GDM1 (cell line): ENCODE measurements at regions not wholly inside any gene's neighbourhood (a gene's known extent, or its start where the extent isn't known, plus 50 kb on each side); places are given as distances from the start of the nearest gene placed in this dataset.
"Not testable (repeated sequence)": the region's sequence is repeated elsewhere in the genome, so short reads cannot be mapped to it uniquely, and the experiment has no call there.

Experiments used
- DNase-seq: peaks from one replicate; lab custom pipeline; 2025; lab: John Stamatoyannopoulos, UW

DNA sequence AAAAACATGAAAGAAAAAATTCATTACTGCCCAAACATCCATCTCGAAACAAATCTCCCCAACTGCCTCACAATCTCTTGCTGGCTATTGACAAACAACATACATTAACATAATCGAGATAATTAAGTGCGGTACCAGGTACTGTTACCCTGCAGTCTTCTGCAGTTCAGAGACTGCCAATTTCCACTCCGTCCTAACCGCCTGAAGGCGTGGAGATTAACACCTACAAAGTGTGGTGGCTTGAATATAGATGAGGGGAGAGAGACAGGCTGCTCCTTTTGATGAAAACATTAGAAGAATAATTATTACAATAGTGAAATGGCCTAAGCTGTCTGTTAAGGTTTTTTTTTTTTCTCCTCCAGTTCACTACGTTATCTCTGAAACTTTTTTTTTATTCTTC is 258.9 kb upstream of the SOX4 start:
- DNase-seq = no peak

DNA sequence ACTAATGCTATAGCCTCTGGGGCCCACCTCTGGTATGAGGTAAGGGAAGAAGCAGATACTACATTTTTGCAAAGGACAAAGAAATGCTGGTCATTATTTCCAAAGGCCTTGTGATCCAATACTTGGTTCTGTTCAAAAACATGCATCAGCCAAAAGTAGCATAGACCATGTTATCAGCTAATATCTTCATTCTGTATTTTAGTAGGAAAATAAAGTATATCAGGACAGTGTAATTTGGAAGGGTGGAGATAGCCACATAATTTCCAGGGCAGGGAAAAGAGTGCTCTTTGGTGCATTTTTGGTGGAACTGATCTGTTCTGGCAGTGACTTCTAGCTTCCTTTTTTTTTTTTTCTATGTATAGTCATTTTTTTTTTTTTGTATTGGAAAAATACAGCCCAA is 258.0 kb upstream of the SOX4 start:
- no peak for DNase-seq

DNA sequence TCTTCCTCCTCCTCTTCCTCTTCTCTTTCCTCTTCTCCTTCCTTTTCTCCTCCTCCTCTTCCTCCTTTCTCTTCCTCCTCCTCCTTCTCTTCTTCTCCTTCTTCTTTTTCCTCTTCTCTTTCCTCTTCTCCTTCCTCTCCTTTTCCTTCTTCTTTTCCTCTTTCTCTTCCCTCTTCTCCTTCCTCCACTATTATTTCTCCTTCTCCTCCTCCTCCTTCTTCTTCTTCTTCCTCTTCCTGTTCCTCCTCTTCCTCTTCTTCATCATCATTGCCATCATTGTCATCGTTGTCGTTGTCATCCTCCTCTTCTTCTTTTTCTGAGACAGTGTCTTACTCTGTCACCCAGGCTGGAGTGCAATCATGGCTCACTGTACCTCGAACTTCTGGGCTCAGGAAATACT is 256.3 kb upstream of the SOX4 start:
- no peak for DNase-seq

DNA sequence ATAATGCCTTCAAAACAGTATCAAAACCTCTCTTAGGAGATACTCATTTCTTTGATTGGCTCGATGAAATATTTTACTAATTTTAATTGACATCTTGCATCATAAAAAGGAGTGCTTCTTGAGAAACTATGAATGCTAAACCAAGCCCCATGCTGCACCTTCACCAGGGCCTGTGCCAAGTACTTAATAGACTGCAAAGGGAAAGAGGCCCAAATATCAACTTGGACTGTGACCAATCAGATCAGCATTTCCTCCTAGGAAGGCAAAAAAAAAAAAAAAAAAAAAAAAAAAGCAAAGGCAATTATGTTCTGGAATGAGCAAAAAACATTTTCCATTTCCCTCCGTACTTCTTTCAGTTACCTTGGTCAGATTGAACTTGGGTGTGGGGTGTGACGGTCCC is 253.0 kb upstream of the SOX4 start:
- DNase-seq = no peak

DNA sequence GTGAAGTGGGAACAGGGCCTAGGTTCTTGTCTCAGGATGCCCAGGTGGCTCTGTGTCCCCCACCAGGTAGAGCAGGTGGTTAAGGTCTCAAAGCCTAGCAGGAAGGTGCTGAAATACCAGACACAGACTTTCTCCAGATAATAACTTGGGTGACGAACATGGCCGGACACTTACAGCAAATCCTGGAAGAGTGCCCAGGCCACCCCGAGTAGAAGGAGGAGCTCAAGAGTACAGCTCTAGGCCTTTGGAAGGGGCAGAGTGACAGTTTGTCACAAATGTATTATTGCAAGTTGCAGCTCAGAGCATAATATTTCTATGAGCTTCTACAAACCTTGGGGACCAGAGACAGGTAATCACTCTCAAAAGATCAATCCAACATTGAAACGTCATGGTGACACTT is 251.6 kb upstream of the SOX4 start:
- DNase-seq = no peak

DNA sequence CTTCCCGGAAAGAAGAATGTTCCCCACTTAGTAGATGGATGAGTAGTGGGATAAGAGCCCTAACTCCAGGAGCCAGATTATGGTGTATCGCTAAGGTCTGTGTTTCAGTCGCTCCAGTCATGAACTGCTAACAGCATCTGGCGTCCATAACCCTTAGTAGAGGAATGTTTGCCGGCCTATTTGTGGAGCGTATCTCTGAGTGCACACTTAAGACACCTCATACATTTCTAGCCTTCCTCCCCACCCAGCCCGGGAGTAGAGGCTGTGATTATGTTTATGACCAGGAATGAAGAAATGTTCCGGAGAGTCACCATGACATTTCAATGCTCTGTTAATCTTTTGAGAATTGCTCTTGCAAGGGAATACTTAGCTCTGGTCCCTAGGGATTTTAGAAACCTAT is 251.1 kb upstream of the SOX4 start:
- no peak for DNase-seq

DNA sequence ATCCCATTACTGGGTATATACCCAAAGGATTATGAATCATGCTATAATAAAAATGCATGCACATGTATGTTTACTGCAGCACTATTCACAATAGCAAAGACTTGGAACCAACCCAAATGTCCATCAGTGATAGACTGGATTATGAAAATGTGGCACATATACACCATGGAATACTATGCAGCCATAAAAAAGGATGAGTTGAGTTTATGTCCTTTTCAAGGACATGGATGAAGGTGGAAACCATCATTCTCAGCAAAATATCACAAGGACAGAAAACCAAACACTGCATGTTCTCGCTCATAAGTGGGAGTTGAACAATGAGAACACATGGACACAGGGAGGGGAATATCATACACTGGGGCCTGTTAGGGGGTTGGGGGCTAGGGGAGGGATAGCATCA is 247.8 kb upstream of the SOX4 start:
- DNase-seq = not testable (repeated sequence)

DNA sequence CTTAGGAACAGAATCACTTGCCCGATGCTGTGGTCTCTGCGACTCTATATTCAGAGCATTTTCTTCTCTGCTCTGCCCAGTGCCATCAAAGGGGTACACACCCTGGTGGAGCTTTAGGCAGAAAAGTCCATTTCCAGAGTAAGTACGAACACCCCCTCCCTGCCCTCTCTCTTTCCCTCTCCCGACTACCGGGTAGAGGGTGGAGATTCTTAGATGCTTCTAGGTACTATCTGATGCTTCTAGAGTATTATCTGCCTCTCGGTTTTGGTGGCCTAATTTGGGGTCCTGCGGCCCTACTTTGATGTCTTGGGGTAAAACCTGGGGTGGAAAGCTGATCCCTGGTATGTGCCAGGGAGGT is 245.4 kb upstream of the SOX4 start:
- DNase-seq = no peak

DNA sequence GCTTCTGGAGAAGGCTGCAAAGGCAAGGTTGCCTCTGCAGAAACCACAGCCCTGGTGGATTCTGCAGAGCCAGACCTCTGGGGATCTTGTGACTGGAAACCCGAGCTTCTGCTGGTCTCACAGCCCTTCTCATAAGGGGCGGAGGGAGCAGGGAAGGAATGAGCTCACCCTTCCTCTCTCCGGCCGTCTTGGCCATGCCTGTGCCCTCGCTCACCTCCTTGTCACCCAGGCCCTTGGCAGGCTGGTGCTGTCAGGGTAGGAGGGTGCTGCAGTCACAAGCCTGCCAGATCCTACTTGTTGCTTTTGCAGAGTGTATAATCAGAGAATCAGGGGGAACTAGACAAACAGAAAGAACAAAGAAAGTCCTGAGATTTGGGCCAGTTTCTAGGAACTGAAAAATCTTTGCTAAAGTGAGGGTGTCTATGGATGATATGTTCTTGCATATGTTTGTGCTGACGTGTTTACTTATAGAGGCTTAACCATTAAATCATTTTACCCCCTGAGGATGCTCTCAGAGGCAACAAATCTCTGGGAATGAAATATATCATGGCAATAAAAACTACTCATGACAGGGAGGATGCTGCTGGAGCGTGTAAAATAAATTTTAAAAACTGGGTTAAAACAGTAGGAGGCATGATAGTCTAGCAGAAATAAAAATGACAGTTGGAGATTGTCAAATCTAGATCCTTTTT is 244.9 kb upstream of the SOX4 start:
- no peak for DNase-seq

DNA sequence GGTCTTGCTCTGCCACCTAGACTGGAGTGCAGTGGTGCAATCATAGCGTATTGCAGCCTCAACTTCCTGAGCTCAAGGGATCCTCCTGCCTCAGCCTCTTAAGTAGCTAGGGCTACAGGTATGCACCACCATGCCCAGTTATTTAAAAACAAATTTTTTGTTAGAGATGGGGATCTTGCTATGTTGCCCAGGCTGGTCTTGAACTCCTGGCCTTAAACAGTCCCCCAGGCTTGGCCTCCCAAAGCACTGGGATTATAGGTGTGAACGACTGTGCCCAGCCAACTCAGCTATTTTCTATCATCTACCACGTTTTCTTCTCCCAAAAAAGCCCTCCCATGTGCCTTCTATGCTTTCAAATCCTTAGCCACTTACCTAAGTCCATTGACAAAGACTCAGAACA is 243.7 kb upstream of the SOX4 start:
- no peak for DNase-seq

DNA sequence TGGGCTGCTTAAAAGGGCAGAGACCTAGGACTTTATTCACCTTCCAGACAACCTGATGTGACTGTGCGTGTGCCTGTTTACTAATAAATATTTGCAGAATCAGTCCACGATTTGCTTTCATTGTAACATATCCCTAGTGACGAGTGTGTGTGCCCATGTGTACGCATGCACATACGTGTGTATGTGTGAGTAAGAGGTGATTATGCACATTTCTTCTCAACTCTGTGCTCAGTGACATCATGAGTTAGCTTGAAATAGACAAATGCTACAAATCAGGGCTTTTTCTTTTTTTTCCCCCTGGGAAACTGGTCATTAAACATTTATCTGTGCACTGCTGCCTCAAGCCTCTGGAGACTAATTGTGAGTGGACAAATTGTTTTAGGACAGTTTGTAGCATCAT is 242.6 kb upstream of the SOX4 start:
- DNase-seq = no peak

DNA sequence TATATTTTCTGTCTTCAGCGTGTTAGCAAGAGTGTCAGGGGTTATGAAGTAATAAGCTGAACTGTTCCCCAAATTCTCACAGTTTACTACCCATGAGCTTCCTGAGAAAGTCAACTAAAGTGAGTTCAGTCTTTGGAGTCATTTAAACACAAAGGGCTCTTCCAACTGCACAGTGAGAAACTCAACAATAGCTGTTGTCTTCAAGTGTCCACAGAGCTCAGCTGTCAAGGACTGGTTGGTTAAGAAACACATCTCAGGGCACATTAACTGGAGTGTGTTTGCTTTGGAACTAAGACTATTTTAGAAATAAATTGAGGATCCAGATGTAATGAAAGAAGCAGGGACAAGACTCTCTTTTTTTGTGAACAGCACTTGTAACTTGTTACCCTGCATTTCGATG is 241.4 kb upstream of the SOX4 start:
- no peak for DNase-seq

DNA sequence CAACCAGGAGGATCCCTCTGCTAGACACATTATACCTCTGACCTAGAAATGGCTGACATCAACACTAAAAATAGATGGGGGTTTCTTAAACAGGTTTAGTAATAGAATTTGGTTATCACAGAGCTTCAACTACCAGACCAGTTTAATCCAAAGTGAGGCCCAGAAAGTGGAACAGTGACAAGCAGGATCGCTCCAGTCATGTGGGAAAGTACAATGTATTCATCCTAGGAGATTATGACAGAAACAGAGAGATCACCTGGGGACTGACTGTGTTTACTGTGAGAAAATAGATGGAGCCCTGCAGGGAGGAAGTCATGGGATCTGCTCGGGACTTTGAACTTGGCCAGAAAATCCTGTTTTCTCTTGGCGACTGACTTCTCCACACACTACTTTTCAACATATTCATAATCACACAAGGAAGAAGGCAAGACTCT is 238.7 kb upstream of the SOX4 start:
- no peak for DNase-seq

DNA sequence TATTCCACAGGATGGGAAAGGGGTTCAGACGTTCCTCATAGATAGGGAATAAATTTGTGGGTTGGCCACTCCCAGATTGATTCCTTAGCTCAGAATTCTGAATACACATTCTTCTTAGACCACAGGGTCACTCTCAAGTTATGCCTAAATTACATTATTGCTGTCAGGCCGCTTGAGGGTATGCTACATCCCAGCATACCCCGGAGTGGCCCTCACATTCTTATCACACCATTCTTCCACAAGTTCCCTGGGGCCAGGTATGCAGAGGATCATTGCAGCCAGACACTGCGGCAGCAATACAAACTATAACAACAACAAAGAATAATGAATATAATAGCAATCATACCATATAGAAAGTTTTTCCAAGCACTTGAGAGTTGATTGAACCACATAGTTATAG is 237.9 kb upstream of the SOX4 start:
- DNase-seq = no peak

DNA sequence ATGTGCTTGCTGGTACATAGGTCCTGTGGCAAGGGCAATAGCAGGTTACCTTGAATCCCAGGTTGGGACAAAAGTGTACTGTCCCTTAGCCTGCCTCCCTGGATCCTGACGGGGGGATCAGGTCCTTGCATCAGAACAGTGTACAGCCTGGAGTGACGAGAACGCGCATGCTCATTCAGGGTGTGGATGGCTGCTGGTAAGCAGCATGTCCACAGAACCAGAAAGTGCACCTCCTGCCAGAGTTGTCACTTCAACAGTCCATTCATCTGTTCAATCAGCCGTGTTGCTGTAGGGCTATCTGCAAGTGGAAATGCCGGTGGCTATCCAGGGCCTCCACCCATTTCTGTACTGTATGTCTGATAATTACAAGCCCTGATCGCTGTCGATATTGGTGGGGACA is 236.3 kb upstream of the SOX4 start:
- no peak for DNase-seq

DNA sequence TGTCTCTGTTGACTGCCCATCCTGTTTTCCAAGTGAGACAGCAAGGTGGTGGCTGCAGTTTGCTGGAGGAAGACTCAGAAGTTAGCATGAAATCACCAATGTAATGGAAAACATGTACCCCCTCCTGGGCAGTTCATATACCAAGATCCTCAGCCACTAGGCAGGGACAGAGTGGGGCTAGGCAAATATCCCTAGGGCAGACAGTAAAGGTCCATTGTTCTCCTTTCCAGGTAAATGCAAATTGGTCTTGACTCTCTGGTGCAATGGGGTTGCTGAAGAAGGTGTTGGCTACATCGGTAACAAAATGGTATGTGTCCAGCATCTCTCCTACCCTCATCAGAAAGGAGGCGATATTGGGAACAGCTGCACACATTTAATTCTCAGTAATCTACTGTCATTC is 233.6 kb upstream of the SOX4 start:
- DNase-seq = no peak

DNA sequence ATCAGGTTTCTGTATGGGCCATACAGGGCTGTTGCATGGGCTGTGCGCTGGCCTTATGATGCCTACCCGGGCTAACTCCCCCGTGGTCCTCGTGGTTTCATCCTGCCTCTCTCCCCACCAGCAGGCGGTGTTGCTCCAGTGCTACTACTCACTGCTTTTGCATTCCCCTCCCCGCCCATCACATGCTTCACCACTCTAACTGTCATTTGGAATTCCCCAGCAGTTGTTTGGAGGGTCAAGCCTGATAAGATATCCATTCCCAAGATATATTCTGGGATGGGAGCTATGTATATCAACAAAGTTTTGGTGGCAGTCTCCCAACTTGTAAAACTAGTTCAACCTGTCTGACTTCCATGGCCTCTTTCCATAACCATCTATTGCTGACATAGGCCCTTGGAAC is 233.2 kb upstream of the SOX4 start:
- no peak for DNase-seq

DNA sequence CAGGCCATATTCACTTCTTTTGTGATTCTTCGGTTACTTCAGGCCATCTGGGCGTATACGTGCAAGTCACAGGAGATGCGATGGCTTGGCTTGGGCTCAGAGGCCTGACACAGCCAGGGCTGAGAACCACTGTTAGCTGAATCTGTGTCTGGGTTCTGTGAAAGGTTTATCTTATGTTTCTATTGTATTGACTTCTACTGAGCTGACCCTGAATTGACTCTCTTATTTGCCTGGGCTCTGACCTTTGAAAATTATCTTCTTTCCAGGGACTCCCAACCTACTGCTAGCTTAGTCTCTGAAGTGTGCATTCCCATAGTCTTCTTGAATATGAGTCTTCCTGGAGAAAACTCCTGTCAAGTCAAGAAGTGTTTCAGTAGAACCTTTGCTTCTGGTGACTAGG is 226.4 kb upstream of the SOX4 start:
- no peak for DNase-seq

DNA sequence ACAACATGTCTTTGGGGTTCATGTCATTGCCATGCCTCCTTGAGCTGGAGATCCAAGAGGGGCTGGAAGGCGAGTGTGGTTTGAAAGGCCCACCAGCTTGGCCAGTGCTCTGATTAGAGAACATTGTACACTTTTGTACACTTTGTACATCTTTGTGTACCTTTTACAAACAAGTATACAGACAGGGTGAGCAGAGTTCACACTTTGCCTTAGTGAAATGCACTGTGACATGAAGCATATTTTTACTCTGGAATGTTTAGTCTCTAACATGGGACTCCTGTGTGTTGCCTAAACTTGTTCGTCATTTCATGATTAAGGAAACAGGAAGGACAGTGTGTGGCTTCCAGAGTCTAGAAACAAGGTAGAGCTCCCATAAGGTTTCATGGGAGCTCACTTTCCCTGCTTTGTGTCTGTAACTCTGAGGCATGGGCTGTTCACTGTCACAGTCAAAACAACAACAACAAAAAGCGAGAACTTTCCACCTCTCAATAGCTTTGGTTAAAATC is 225.8 kb upstream of the SOX4 start:
- DNase-seq = no peak

DNA sequence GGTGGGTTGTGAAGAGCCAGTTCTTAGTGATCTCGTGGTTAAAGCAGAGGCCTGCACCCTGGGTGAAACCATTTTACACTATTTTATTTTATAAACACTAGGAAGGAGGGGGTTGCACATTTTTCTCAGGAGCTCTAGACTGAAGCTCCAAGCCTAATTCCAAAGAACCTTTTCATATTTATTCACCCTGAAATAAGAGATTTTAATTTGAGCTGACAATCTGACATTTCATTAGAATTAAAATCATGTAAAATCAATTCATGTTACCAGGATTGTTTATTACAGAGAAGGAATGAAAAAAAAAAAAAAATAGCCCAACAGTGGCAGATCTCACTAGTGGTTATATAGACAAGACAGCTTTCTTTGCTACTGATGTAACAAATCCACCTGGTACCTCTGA is 222.5 kb upstream of the SOX4 start:
- DNase-seq = no peak

DNA sequence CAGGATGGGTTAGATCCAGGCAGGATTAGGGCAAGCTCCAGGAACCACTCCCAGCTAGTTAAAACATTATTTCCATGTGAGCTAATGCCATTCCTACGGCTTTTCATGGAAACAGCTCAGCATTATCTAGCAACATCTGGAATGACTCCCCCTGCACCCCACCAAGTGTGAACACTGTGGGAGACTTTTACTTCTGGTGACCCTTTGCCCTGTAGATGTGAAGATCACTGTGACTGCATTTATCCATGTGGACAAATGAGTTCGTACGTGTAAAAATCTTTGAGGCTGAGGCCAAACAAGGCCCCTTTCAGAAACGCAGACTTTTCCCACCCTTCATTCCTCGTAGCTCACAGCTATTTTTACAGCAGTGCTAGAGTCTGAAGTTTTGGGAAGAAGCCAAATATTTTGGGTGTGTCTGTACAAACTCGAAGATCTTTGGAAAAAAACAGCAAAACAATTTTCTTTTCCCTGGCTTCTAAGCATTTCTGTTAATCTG is 221.8 kb upstream of the SOX4 start:
- DNase-seq = no peak

DNA sequence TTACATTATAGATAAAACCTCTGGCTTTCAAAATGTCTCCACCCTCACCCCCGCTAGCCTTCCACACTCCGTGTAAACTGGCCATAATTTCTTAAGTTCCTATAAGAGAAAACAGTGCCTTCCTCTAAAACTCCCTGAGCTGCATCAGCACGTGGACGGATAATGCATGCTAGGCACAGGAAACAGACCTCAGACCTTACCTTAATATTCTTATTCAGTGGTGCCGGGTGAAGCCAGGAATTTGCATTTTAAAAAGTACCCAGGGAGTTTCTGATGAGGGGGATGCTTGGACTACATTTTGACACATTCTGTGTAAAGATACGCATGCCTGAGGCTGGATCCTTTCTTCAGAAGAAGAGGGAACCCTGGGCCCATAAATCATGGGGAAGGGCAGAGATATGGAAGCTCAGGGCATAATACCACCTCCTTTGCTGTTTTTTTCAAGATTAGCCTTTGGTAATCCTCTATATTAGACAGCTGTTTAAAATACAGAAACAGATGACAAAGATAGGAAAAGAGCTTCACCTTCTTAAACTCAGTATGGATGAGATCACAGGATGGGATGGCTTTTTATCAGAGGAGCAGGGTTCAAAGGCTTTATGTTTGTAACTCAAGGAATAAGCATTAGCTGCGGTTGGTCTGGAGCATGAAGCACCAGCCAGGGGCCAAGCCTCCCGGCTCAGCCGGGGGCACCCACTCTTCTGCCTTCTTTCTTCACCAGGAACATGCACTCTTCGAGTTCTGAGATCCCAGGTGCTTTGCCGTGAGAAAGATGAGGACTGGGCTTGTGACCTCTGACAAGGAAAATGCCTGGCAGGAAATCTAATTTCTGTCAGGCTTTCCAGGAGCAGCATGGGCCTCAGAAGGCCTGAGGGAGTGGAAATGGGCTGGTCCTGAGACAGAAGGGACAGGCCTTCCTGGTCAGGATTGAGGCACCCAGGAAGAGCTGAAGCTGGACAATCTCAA is 218.1 kb upstream of the SOX4 start:
- DNase-seq = no peak

DNA sequence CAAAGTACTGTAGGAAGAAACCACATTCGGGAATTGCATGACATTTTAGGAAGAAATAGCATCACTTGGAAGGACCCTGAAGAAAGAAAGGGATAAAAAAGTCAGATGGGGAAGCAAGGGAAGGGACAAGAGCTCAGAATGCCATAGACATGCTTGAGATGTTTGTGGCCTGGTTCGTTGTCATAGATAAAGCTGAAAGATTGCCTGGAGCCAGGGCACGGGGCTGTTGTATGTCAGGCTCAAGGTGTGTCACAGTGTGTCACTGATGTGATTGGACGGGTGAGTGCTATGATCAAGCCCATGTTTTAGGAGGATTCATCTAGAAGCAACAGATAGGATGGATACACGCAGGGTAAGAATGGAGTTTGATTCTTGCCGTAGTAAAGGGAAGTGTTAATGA is 216.2 kb upstream of the SOX4 start:
- DNase-seq = no peak
